ENCODE measurements at regions not wholly inside any gene's neighbourhood (a gene's known extent, or its start where the extent isn't known, plus 50 kb on each side); places are given as distances from the start of the nearest gene placed in this dataset.

DNA sequence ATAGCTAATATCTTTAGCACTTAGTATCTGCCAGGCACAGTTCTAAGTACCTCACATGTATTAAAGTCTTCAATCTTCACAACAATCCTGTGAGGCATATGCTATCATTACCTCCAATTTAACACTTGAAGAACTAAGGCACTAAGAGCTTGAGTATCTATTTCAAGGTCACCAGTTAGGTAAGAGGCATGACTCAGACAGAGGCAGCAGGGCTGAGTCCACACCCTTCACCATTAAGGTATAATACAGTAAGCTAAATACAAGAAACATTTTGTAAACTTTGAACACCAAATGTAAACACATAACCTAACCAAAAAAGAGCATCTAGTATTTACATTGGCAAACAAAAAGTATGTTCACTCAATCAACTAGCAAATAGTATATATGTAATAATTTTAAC is 1410.9 kb downstream of the PCDH18 start:
- TF ChIP-seq, protein P1, sequence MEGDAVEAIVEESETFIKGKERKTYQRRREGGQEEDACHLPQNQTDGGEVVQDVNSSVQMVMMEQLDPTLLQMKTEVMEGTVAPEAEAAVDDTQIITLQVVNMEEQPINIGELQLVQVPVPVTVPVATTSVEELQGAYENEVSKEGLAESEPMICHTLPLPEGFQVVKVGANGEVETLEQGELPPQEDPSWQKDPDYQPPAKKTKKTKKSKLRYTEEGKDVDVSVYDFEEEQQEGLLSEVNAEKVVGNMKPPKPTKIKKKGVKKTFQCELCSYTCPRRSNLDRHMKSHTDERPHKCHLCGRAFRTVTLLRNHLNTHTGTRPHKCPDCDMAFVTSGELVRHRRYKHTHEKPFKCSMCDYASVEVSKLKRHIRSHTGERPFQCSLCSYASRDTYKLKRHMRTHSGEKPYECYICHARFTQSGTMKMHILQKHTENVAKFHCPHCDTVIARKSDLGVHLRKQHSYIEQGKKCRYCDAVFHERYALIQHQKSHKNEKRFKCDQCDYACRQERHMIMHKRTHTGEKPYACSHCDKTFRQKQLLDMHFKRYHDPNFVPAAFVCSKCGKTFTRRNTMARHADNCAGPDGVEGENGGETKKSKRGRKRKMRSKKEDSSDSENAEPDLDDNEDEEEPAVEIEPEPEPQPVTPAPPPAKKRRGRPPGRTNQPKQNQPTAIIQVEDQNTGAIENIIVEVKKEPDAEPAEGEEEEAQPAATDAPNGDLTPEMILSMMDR (IDR thresholded peaks at IDR 0.05): no peak
- TF ChIP-seq POLR2A (IDR thresholded peaks at IDR 0.05): no peak
- no peak for TF ChIP-seq EP300 (IDR thresholded peaks at IDR 0.05)
